K562 (cell line): ENCODE measurements at regions not wholly inside any gene's neighbourhood (a gene's known extent, or its start where the extent isn't known, plus 50 kb on each side); places are given as distances from the start of the nearest gene placed in this dataset.
A peak's percentile ranks its signal among the peaks of the same experiment; 100 is the strongest.

ENCODE experiments used
- ASH1L ChIP-seq: fragments of 450-650 bp; IDR thresholded peaks from 2 replicates; pipeline ENCODE4 v1.6.1; 2018; ENCODE audit warnings: borderline replicate concordance, mild to moderate bottlenecking, low read depth; ENCODE audit not compliant: partially characterized antibody
- CREB1 ChIP-seq, 2 experiments: sonication (generic) in 1 of 2; formaldehyde crosslinking in 1 of 2; IDR thresholded peaks; 2 replicates each; pipeline versions ENCODE4 v1.6.1 to v1.8.0; 2012 to 2022; ENCODE audit warnings: inconsistent platforms in 1 of 2, mild to moderate bottlenecking in 1 of 2, missing genetic modification reagents in 1 of 2, moderate library complexity in 1 of 2
- CREB5 ChIP-seq: fragments of 250-450 bp; sonication (Bioruptor Pico); IDR thresholded peaks from 2 replicates; pipeline ENCODE4 v1.5.0; 2020; ENCODE audit warnings: mild to moderate bottlenecking
- DPF2 ChIP-seq: fragments of 450-650 bp; IDR thresholded peaks from 2 replicates; pipeline ENCODE4 v1.6.1; 2016
- E2F3 ChIP-seq: fragments of 250-450 bp; sonication (Bioruptor Pico); IDR thresholded peaks from 2 replicates; pipeline ENCODE4 v1.4.0; 2020; ENCODE audit warnings: mild to moderate bottlenecking
- ESRRA ChIP-seq: fragments of 450-650 bp; IDR thresholded peaks from 2 replicates; pipeline ENCODE4 v1.6.1; 2014; ENCODE audit warnings: low read depth, mild to moderate bottlenecking, moderate library complexity, borderline replicate concordance
- EZH2 ChIP-seq: IDR thresholded peaks from 2 replicates; pipeline ENCODE4 v1.6.1; 2012; ENCODE audit warnings: low read depth, mild to moderate bottlenecking, inconsistent platforms, low read length, borderline replicate concordance
- FOS ChIP-seq: IDR thresholded peaks from 3 replicates; pipeline ENCODE4 v1.6.1; 2011; ENCODE audit not compliant: insufficient read length; ENCODE audit errors: extremely low read depth
- HNRNPH1 ChIP-seq: fragments of 200-400 bp; formaldehyde crosslinking; optimal IDR thresholded peaks from 2 replicates; pipeline ENCODE3; 2017; ENCODE audit warnings: low read depth, mild to moderate bottlenecking, low read length, moderate library complexity
- ID3 ChIP-seq, 2 experiments: fragments of 250-450 bp in 1 of 2; fragments of 450-650 bp in 1 of 2; sonication (Bioruptor Pico) in 1 of 2; IDR thresholded peaks; 2 replicates each; pipeline versions ENCODE4 v1.6.1 to v1.8.0; 2016 to 2021; ENCODE audit warnings: mild to moderate bottlenecking in 2 of 2, moderate library complexity in 2 of 2, missing compliant biosample characterization in 1 of 2, missing genetic modification characterization in 1 of 2
- KAT7 ChIP-seq: sonication (generic); formaldehyde crosslinking; IDR thresholded peaks from 2 replicates; pipeline ENCODE4 v1.8.0; 2022; ENCODE audit warnings: missing genetic modification reagents, mild to moderate bottlenecking, borderline replicate concordance
- KLF6 ChIP-seq: fragments of 250-450 bp; sonication (Bioruptor Pico); IDR thresholded peaks from 2 replicates; pipeline ENCODE4 v1.4.0; 2020; ENCODE audit warnings: mild to moderate bottlenecking, moderate library complexity, borderline replicate concordance
- LEF1 ChIP-seq: fragments of 450-650 bp; IDR thresholded peaks from 2 replicates; pipeline ENCODE4 v1.6.1; 2016; ENCODE audit warnings: mild to moderate bottlenecking
- MAZ ChIP-seq, 2 experiments: fragments of 450-650 bp in 1 of 2; sonication (generic) in 1 of 2; formaldehyde crosslinking; IDR thresholded peaks in 1 of 2; conservative IDR thresholded peaks in 1 of 2; 2 replicates each; pipeline versions ENCODE4 v1.4.0 to v1.5.0; 2020; ENCODE audit warnings: mild to moderate bottlenecking in 1 of 2, missing genetic modification reagents in 1 of 2
- MLLT1 ChIP-seq, 2 experiments: fragments of 450-650 bp; IDR thresholded peaks; 2 replicates each; pipeline ENCODE4 v1.6.1; 2016
- MYBL2 ChIP-seq, 2 experiments: fragments of 450-650 bp in 1 of 2; sonication (generic) in 1 of 2; formaldehyde crosslinking in 1 of 2; IDR thresholded peaks; 2 replicates each; pipeline versions ENCODE4 v1.6.1 to v1.8.1; 2017 to 2022; ENCODE audit warnings: borderline replicate concordance in 1 of 2, inconsistent platforms in 1 of 2, low read depth in 1 of 2, mild to moderate bottlenecking in 1 of 2, missing genetic modification reagents in 1 of 2, moderate library complexity in 1 of 2
- PHTF2 ChIP-seq: fragments of 250-450 bp; sonication (Bioruptor Pico); IDR thresholded peaks from 2 replicates; pipeline ENCODE4 v1.5.0; 2021; ENCODE audit warnings: mild to moderate bottlenecking
- POLR2AphosphoS2 ChIP-seq: IDR thresholded peaks from 2 replicates; pipeline ENCODE4 v1.6.1; 2012; ENCODE audit warnings: low read length, improper control_type of control experiment
- RB1 ChIP-seq: fragments of 450-650 bp; IDR thresholded peaks from 2 replicates; pipeline ENCODE4 v1.6.1; 2017; ENCODE audit warnings: low read depth, mild to moderate bottlenecking
- RUNX1 ChIP-seq: sonication (generic); IDR thresholded peaks from 2 replicates; pipeline ENCODE4 v1.6.1; 2016; ENCODE audit warnings: antibody characterized with exemption, low read depth
- SMARCE1 ChIP-seq: fragments of 450-650 bp; IDR thresholded peaks from 2 replicates; pipeline ENCODE4 v1.7.1; 2016; ENCODE audit warnings: mild to moderate bottlenecking
- ZFP30 ChIP-seq: fragments of 250-450 bp; sonication (Bioruptor Pico); IDR thresholded peaks from 2 replicates; pipeline ENCODE4 v1.8.0; 2022; ENCODE audit warnings: moderate library complexity, mild to moderate bottlenecking, inconsistent platforms, borderline replicate concordance
- ZNF140 ChIP-seq: fragments of 250-450 bp; sonication (Bioruptor Pico); IDR thresholded peaks from 2 replicates; pipeline ENCODE4 v1.8.0; 2021; ENCODE audit warnings: moderate library complexity, mild to moderate bottlenecking, inconsistent platforms
- ZNF224 ChIP-seq: sonication (generic); formaldehyde crosslinking; IDR thresholded peaks from 2 replicates; pipeline ENCODE4 v1.8.0; 2022; ENCODE audit warnings: mild to moderate bottlenecking, missing genetic modification reagents
- ZNF23 ChIP-seq: fragments of 250-450 bp; sonication (Bioruptor Pico); IDR thresholded peaks from 2 replicates; pipeline ENCODE4 v1.4.0; 2020; ENCODE audit warnings: mild to moderate bottlenecking
- ZNF282 ChIP-seq: sonication (generic); formaldehyde crosslinking; IDR thresholded peaks from 2 replicates; pipeline ENCODE4 v1.8.1; 2023; ENCODE audit warnings: missing genetic modification reagents
- ZNF41 ChIP-seq: fragments of 250-450 bp; sonication (Bioruptor Pico); conservative IDR thresholded peaks from 2 replicates; pipeline ENCODE4 v1.4.0; 2020; ENCODE audit warnings: mild to moderate bottlenecking
- ZNF76 ChIP-seq: fragments of 250-450 bp; sonication (Bioruptor Pico); IDR thresholded peaks from 2 replicates; pipeline ENCODE4 v1.4.0; 2020; ENCODE audit warnings: mild to moderate bottlenecking, moderate library complexity, borderline replicate concordance
- ZNF766 ChIP-seq: fragments of 200-800 bp; sonication (Bioruptor generic); conservative IDR thresholded peaks from 2 replicates; pipeline ENCODE4 v1.6.1; 2016; ENCODE audit warnings: missing genetic modification characterization, missing compliant biosample characterization

- no peak for TF ChIP-seq MLLT1 (IDR thresholded peaks at IDR 0.05)
- no peak for TF ChIP-seq MAZ (CRISPR knock-in tag; conservative IDR thresholded peaks at IDR 0.05 in 1 of 2, IDR thresholded peaks at IDR 0.05 in 1 of 2)
- no peak for TF ChIP-seq FOS
- no peak for TF ChIP-seq MYBL2 (IDR thresholded peaks at IDR 0.05; ENCODE audit: low read depth)
- TF ChIP-seq MYBL2 (CRISPR knock-in tag; IDR thresholded peaks at IDR 0.05; ENCODE audit: borderline replicate concordance), result no peak
- TF ChIP-seq RB1, result no peak
- no peak for TF ChIP-seq ZNF282 (CRISPR knock-in tag)
- no peak for TF ChIP-seq ZFP30 (CRISPR knock-in tag)
- no peak for TF ChIP-seq ZNF224 (CRISPR knock-in tag)
- no peak for TF ChIP-seq EZH2
- TF ChIP-seq DPF2, result peak; percentile 12; the same call in 1 of the 2 replicates
- no peak for TF ChIP-seq POLR2AphosphoS2
- peak; percentile 31; the same call in 1 of the 2 replicates for TF ChIP-seq ESRRA
- no peak for TF ChIP-seq ZNF140 (CRISPR knock-in tag)
- no peak for TF ChIP-seq CREB5
- no peak for TF ChIP-seq KLF6 (CRISPR knock-in tag)
- no peak for TF ChIP-seq ASH1L
- TF ChIP-seq KAT7 (CRISPR knock-in tag), result no peak
- no peak for TF ChIP-seq CREB1 (IDR thresholded peaks at IDR 0.05)
- no peak for TF ChIP-seq CREB1 (CRISPR knock-in tag; IDR thresholded peaks at IDR 0.05)
- no peak for TF ChIP-seq LEF1
- no peak for TF ChIP-seq RUNX1
- TF ChIP-seq SMARCE1, result peak; percentile 37; the same call in 1 of the 2 replicates
- TF ChIP-seq ZNF23 (CRISPR knock-in tag), result no peak
- TF ChIP-seq PHTF2, result no peak
- TF ChIP-seq E2F3 (CRISPR knock-in tag), result no peak
- no peak for TF ChIP-seq ZNF766 (CRISPR knock-in tag)
- no peak for TF ChIP-seq ZNF41 (CRISPR knock-in tag)
- TF ChIP-seq ID3 (CRISPR knock-in tag; IDR thresholded peaks at IDR 0.05), result no peak
- 0 out of 2 replicates have a peak, but pooled peaks have one; percentile 44 for TF ChIP-seq ID3 (tag; IDR thresholded peaks at IDR 0.05)
- no peak for TF ChIP-seq ZNF76 (CRISPR knock-in tag)
- no peak for TF ChIP-seq HNRNPH1
These were observed 153.8 kb upstream of the RASA1 start (continued) for GRCh38 chr5:87113861-87114260.
